A549 (cell line): ENCODE measurements at regions not wholly inside any gene's neighbourhood (a gene's known extent, or its start where the extent isn't known, plus 50 kb on each side); places are given as distances from the start of the nearest gene placed in this dataset.

Experiments
- CHD4 ChIP-seq: fragments of 200-600 bp; sonication (generic); IDR thresholded peaks from 2 replicates; pipeline ENCODE4 v1.6.1; 2016; ENCODE audit warnings: antibody characterized with exemption, mild to moderate bottlenecking, borderline replicate concordance
- EP300 ChIP-seq, 2 experiments: fragments of >200 bp; sonication (Bioruptor Twin); formaldehyde crosslinking; IDR thresholded peaks; 2 replicates in 1 of 2; 3 replicates in 1 of 2; pipeline ENCODE4 v1.6.1; 2016 to 2017
- MAFK ChIP-seq: fragments of 450-650 bp; IDR thresholded peaks from 2 replicates; pipeline ENCODE4 v1.6.1; 2014; ENCODE audit not compliant: partially characterized antibody
- MYC ChIP-seq: IDR thresholded peaks from 2 replicates; pipeline ENCODE4 v1.6.1; 2012; ENCODE audit warnings: mild to moderate bottlenecking, inconsistent platforms, low read length, improper control_type of control experiment, borderline replicate concordance
- POLR2A ChIP-seq: IDR thresholded peaks from 2 replicates; pipeline ENCODE4 v1.6.1; 2012; ENCODE audit warnings: mild to moderate bottlenecking, low read length
- RAD21 ChIP-seq, 2 experiments: fragments of >200 bp in 1 of 2; sonication (Bioruptor Twin) in 1 of 2; formaldehyde crosslinking in 1 of 2; IDR thresholded peaks in 1 of 2; conservative IDR thresholded peaks in 1 of 2; 2 replicates in 1 of 2; 3 replicates in 1 of 2; pipeline ENCODE4 v1.6.1; 2012 to 2018; ENCODE audit warnings: inconsistent platforms in 1 of 2
- RARB ChIP-seq: fragments of 250-450 bp; sonication (Bioruptor Pico); IDR thresholded peaks from 2 replicates; pipeline ENCODE4 v1.8.0; 2021; ENCODE audit warnings: mild to moderate bottlenecking, moderate library complexity
- TF ChIP-seq, protein P1 (sequence below): fragments of >200 bp; sonication (Bioruptor Twin); formaldehyde crosslinking; IDR thresholded peaks from 3 replicates; pipeline ENCODE4 v1.5.1; 2016
- TF ChIP-seq, protein P2 (sequence below): fragments of >200 bp; sonication (Bioruptor Twin); formaldehyde crosslinking; IDR thresholded peaks from 3 replicates; pipeline ENCODE4 v1.6.1; 2016
- TF ChIP-seq, protein P3 (sequence below): fragments of 200-600 bp; sonication (generic); IDR thresholded peaks from 2 replicates; pipeline ENCODE4 v1.6.1; 2016; ENCODE audit warnings: antibody characterized with exemption, mild to moderate bottlenecking, moderate library complexity

DNA sequence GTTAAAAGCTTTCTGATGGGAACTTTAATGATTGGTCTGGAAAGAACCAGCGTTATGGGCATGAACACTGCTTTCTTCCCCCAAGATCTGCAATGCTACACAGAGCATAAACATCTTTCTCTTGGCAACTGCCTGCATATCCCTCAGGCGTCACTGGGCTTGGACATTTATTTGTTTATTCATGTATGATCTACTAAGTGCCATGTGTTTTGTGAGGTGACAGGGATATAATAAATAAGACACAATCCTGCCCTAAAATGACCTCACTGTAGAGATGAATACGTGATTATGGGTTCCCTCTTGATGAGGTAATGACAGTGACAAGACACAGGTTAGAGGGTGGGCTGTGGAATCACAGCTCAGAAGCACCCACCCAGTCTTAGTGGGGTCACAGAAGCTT lies 485.3 kb downstream of the PDCD6IP start:
- TF ChIP-seq EP300 (IDR thresholded peaks at IDR 0.05) (no peak), MYC (no peak), RAD21 (conservative IDR thresholded peaks at IDR 0.05 in 1 of 2, IDR thresholded peaks at IDR 0.05 in 1 of 2) (no peak), POLR2A (no peak), MAFK (no peak), CHD4 (no peak), RARB (no peak)
- TF ChIP-seq, protein P1, sequence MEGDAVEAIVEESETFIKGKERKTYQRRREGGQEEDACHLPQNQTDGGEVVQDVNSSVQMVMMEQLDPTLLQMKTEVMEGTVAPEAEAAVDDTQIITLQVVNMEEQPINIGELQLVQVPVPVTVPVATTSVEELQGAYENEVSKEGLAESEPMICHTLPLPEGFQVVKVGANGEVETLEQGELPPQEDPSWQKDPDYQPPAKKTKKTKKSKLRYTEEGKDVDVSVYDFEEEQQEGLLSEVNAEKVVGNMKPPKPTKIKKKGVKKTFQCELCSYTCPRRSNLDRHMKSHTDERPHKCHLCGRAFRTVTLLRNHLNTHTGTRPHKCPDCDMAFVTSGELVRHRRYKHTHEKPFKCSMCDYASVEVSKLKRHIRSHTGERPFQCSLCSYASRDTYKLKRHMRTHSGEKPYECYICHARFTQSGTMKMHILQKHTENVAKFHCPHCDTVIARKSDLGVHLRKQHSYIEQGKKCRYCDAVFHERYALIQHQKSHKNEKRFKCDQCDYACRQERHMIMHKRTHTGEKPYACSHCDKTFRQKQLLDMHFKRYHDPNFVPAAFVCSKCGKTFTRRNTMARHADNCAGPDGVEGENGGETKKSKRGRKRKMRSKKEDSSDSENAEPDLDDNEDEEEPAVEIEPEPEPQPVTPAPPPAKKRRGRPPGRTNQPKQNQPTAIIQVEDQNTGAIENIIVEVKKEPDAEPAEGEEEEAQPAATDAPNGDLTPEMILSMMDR, result no peak
- TF ChIP-seq, protein P2, sequence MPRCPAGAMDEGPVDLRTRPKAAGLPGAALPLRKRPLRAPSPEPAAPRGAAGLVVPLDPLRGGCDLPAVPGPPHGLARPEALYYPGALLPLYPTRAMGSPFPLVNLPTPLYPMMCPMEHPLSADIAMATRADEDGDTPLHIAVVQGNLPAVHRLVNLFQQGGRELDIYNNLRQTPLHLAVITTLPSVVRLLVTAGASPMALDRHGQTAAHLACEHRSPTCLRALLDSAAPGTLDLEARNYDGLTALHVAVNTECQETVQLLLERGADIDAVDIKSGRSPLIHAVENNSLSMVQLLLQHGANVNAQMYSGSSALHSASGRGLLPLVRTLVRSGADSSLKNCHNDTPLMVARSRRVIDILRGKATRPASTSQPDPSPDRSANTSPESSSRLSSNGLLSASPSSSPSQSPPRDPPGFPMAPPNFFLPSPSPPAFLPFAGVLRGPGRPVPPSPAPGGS, result no peak
- TF ChIP-seq, protein P3, sequence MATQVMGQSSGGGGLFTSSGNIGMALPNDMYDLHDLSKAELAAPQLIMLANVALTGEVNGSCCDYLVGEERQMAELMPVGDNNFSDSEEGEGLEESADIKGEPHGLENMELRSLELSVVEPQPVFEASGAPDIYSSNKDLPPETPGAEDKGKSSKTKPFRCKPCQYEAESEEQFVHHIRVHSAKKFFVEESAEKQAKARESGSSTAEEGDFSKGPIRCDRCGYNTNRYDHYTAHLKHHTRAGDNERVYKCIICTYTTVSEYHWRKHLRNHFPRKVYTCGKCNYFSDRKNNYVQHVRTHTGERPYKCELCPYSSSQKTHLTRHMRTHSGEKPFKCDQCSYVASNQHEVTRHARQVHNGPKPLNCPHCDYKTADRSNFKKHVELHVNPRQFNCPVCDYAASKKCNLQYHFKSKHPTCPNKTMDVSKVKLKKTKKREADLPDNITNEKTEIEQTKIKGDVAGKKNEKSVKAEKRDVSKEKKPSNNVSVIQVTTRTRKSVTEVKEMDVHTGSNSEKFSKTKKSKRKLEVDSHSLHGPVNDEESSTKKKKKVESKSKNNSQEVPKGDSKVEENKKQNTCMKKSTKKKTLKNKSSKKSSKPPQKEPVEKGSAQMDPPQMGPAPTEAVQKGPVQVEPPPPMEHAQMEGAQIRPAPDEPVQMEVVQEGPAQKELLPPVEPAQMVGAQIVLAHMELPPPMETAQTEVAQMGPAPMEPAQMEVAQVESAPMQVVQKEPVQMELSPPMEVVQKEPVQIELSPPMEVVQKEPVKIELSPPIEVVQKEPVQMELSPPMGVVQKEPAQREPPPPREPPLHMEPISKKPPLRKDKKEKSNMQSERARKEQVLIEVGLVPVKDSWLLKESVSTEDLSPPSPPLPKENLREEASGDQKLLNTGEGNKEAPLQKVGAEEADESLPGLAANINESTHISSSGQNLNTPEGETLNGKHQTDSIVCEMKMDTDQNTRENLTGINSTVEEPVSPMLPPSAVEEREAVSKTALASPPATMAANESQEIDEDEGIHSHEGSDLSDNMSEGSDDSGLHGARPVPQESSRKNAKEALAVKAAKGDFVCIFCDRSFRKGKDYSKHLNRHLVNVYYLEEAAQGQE, result no peak
